ENCODE measurements at regions not wholly inside any gene's neighbourhood (a gene's known extent, or its start where the extent isn't known, plus 50 kb on each side); places are given as distances from the start of the nearest gene placed in this dataset.

DNA sequence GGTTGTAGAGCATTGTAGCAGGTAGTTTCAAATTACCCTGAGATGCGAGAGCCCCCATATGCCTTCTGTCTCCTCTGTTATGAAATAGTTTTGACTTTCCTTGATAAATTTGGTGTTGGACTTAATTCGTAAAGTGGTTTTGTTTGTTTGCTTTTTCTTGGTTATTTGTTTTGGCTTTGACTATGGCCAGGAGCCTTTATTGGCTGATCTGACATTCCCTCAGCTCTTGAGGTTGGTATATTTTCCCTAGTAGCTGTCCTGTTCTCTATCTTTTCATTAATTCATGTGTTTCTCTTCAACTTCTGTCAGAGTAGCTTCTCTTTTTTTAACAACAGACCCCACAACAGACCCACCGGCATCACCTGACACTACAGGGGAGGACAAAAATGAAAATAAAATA is 457.4 kb upstream of the MANEA start:
- no peak for TF ChIP-seq SIN3A (IDR thresholded peaks at IDR 0.05; ENCODE audit: borderline replicate concordance, insufficient read depth, low read length)
- TF ChIP-seq, protein P1, sequence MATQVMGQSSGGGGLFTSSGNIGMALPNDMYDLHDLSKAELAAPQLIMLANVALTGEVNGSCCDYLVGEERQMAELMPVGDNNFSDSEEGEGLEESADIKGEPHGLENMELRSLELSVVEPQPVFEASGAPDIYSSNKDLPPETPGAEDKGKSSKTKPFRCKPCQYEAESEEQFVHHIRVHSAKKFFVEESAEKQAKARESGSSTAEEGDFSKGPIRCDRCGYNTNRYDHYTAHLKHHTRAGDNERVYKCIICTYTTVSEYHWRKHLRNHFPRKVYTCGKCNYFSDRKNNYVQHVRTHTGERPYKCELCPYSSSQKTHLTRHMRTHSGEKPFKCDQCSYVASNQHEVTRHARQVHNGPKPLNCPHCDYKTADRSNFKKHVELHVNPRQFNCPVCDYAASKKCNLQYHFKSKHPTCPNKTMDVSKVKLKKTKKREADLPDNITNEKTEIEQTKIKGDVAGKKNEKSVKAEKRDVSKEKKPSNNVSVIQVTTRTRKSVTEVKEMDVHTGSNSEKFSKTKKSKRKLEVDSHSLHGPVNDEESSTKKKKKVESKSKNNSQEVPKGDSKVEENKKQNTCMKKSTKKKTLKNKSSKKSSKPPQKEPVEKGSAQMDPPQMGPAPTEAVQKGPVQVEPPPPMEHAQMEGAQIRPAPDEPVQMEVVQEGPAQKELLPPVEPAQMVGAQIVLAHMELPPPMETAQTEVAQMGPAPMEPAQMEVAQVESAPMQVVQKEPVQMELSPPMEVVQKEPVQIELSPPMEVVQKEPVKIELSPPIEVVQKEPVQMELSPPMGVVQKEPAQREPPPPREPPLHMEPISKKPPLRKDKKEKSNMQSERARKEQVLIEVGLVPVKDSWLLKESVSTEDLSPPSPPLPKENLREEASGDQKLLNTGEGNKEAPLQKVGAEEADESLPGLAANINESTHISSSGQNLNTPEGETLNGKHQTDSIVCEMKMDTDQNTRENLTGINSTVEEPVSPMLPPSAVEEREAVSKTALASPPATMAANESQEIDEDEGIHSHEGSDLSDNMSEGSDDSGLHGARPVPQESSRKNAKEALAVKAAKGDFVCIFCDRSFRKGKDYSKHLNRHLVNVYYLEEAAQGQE (IDR thresholded peaks at IDR 0.05; ENCODE audit: insufficient read depth in 1 of 2, low read depth in 2 of 2, low read length in 2 of 2) = no peak
- no peak for TF ChIP-seq FOXP2 (optimal IDR thresholded peaks at IDR 0.05; ENCODE audit: borderline replicate concordance, extremely low read depth, extremely low read length, insufficient read depth)

DNA sequence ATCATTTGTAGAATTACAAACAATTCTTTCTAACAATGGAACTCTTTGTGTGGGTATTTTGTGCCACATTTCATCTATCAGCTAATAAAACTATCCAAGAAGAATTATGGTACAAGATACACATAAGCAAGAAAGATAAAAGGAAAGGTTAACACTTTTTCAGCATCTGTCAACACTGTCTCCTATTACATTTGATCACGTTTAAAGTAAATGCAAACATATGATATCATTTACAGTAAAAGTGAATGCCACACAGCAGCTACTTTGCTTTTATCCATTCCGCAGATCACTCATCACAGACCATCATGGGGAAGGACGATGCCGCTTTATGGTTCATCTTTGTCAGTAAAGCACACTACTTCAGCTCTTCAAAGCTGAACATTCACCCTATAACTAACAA is 456.4 kb upstream of the MANEA start:
- TF ChIP-seq TAF1 (IDR thresholded peaks at IDR 0.05; ENCODE audit: borderline replicate concordance, insufficient read depth, low read length) (no peak), FOXP2 (optimal IDR thresholded peaks at IDR 0.05; ENCODE audit: borderline replicate concordance, extremely low read depth, extremely low read length, insufficient read depth) (no peak), POLR2AphosphoS5 (IDR thresholded peaks at IDR 0.05; ENCODE audit: low read depth, low read length) (no peak)

DNA sequence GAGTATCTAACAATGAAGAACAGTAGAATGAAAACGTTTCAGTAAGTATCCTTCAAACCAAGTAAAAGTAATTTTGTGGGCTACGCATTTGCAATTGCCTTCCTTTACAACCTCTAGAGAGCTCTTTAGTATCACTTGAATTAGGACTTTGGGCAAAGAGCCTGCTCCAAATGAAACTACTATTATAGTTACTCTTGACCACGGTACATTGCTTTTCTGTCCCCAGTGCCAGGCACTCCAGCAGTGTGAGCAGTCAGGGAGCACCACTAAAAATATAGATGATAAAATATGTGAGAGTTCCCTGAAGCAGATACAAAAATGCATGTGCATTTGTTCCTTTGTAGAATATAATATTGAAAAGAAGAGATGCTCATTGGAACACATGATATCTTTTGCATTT is 450.1 kb upstream of the MANEA start:
- no peak for TF ChIP-seq POLR2AphosphoS5 (IDR thresholded peaks at IDR 0.05; ENCODE audit: low read depth, low read length)

DNA sequence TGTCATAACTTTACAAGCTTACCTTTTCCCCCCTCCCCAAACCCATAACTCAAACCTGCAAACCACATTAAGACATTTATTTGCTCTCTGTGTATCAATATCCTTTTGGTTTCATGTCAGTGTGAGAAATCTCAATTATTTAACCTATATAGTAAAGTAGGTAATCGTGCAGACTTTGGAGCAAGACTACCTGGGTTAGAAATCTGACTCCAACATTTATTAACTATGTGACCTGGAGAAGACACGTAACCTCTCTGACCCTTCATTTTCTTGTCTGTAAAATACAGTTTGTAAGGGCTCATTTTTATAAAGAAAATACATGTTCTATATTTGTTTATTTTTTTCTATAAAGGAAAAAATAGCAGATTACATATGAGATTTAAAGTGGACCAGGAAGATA is 448.9 kb upstream of the MANEA start:
- TF ChIP-seq POLR2AphosphoS5 (IDR thresholded peaks at IDR 0.05; ENCODE audit: low read depth, low read length) (no peak), SIN3A (IDR thresholded peaks at IDR 0.05; ENCODE audit: borderline replicate concordance, insufficient read depth, low read length) (no peak), FOXP2 (optimal IDR thresholded peaks at IDR 0.05; ENCODE audit: borderline replicate concordance, extremely low read depth, extremely low read length, insufficient read depth) (no peak), TAF1 (IDR thresholded peaks at IDR 0.05; ENCODE audit: borderline replicate concordance, insufficient read depth, low read length) (no peak)
- TF ChIP-seq, protein P1 (IDR thresholded peaks at IDR 0.05; ENCODE audit: insufficient read depth in 1 of 2, low read depth in 2 of 2, low read length in 2 of 2) = no peak

DNA sequence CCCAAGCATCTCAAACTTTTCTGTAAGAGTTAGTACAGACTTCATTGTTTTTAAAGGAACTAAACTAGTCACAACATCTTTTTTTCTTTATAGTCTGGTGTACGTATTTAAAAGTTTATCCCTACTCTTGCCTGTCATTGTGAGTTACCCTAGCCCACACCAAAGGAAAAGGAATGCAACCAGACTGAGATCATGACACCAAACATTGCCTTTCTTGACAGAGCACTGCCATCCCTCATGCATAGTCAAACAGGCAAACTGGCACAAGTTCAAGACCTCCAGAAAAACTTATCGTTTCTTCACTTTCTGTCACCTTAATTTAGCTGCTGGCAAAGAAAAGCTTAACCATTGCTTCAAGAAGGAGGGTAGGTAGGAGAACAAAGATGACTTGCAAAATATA is 448.4 kb upstream of the MANEA start:
- TF ChIP-seq POLR2AphosphoS5 (IDR thresholded peaks at IDR 0.05; ENCODE audit: low read depth, low read length) (no peak), TAF1 (IDR thresholded peaks at IDR 0.05; ENCODE audit: borderline replicate concordance, insufficient read depth, low read length) (no peak), FOXP2 (optimal IDR thresholded peaks at IDR 0.05; ENCODE audit: borderline replicate concordance, extremely low read depth, extremely low read length, insufficient read depth) (no peak), SIN3A (IDR thresholded peaks at IDR 0.05; ENCODE audit: borderline replicate concordance, insufficient read depth, low read length) (no peak)
- TF ChIP-seq, protein P1 (IDR thresholded peaks at IDR 0.05; ENCODE audit: insufficient read depth in 1 of 2, low read depth in 2 of 2, low read length in 2 of 2) = no peak

DNA sequence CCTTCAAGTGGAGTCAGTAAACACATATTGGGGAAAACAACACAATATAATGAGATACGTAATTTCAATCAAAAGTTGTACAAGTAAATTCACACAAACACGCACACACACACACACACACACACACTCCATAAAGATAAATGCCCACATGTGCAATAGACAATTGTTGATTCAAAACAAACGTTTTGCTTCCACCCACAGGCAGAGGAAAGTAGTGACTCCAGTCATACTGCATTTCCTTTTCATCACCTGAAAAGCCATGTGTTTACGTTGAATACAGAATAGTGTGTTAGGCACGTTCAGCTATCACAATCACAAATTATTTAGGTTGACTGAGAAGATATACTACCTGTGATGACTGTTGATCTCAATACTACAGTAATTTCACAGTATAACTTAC is 443.8 kb upstream of the MANEA start:
- TF ChIP-seq TAF1 (IDR thresholded peaks at IDR 0.05; ENCODE audit: borderline replicate concordance, insufficient read depth, low read length) (no peak), SIN3A (IDR thresholded peaks at IDR 0.05; ENCODE audit: borderline replicate concordance, insufficient read depth, low read length) (no peak), POLR2AphosphoS5 (IDR thresholded peaks at IDR 0.05; ENCODE audit: low read depth, low read length) (no peak), FOXP2 (optimal IDR thresholded peaks at IDR 0.05; ENCODE audit: borderline replicate concordance, extremely low read depth, extremely low read length, insufficient read depth) (no peak)
- TF ChIP-seq, protein P1 (IDR thresholded peaks at IDR 0.05; ENCODE audit: insufficient read depth in 1 of 2, low read depth in 2 of 2, low read length in 2 of 2) = no peak
